DND-41 (cell line): ENCODE measurements at regions not wholly inside any gene's neighbourhood (a gene's known extent, or its start where the extent isn't known, plus 50 kb on each side); places are given as distances from the start of the nearest gene placed in this dataset.

ENCODE experiments used
- ATAC-seq: fragments of 200-7000 bp; cut with Tn5 transposase; 3 replicates; pipeline ENCODE4 v1.9.1; 2021; ENCODE audit warnings: low read depth; ENCODE audit not compliant: insufficient read depth
- DNase-seq: peaks from one replicate; pipeline ENCODE4 v3.0.0-alpha.2; 2020
- H2AFZ ChIP-seq: 2 replicates; pipeline ENCODE4 v1.6.0; 2012; ENCODE audit warnings: low read depth, low read length
- H3K27ac ChIP-seq: 2 replicates; pipeline ENCODE4 v1.5.1; 2012; ENCODE audit warnings: low read length, inconsistent platforms
- H3K27me3 ChIP-seq: fragments of 200-600 bp; sonication (generic); 2 replicates; pipeline ENCODE4 v1.6.0; 2012; ENCODE audit warnings: low read length, mild to moderate bottlenecking, inconsistent platforms; ENCODE audit not compliant: insufficient read depth, poor library complexity
- H3K36me3 ChIP-seq: 2 replicates; pipeline ENCODE4 v1.5.1; 2012; ENCODE audit warnings: low read length, inconsistent platforms; ENCODE audit not compliant: insufficient read depth
- H3K4me1 ChIP-seq: 2 replicates; pipeline ENCODE4 v1.5.1; 2012; ENCODE audit warnings: mild to moderate bottlenecking, low read length; ENCODE audit not compliant: insufficient read depth
- H3K4me2 ChIP-seq: 2 replicates; pipeline ENCODE4 v1.6.0; 2012; ENCODE audit warnings: mild to moderate bottlenecking, moderate library complexity, low read length, inconsistent platforms; ENCODE audit not compliant: insufficient read depth
- H3K4me3 ChIP-seq, 2 experiments: fragments of 200-600 bp in 1 of 2; shearing (Covaris generic) in 1 of 2; 2 replicates each; pipeline ENCODE4 v1.5.1; 2012 to 2016; ENCODE audit warnings: inconsistent platforms in 2 of 2, low read length in 2 of 2, mild to moderate bottlenecking in 2 of 2, low read depth in 1 of 2, moderate library complexity in 1 of 2
- H3K79me2 ChIP-seq: 2 replicates; pipeline ENCODE4 v1.6.0; 2012; ENCODE audit warnings: low read length, inconsistent platforms; ENCODE audit not compliant: insufficient read depth
- H3K9ac ChIP-seq: 2 replicates; pipeline ENCODE4 v1.6.0; 2012; ENCODE audit warnings: low read depth, mild to moderate bottlenecking, inconsistent platforms, low read length, moderate library complexity
- H3K9me3 ChIP-seq: 2 replicates; pipeline ENCODE4 v1.5.1; 2012; ENCODE audit warnings: low read length, moderate library complexity, mild to moderate bottlenecking, inconsistent platforms; ENCODE audit not compliant: insufficient read depth, severe bottlenecking
- H4K20me1 ChIP-seq: 2 replicates; pipeline ENCODE4 v1.6.0; 2012; ENCODE audit warnings: low read length; ENCODE audit not compliant: insufficient read depth
- CTCF ChIP-seq: IDR thresholded peaks from 2 replicates; pipeline ENCODE4 v1.5.1; 2012; ENCODE audit warnings: borderline replicate concordance, low read length, moderate library complexity, mild to moderate bottlenecking; ENCODE audit not compliant: poor library complexity, severe bottlenecking; ENCODE audit errors: extremely low read depth
- EZH2 ChIP-seq: IDR thresholded peaks from 3 replicates; pipeline ENCODE4 v1.6.1; 2012; ENCODE audit warnings: borderline replicate concordance, low read depth, mild to moderate bottlenecking, moderate library complexity, low read length, inconsistent platforms; ENCODE audit not compliant: severe bottlenecking

- Histone ChIP-seq H3K9me3 (no peaks in the 10 kb centered on the region), H3K79me2 (no peaks in the 10 kb centered on the region), H2AFZ (no peak overlapping the region), H3K27ac (no peak overlapping the region), H3K4me3 (no peak overlapping the region), H3K4me1 (no peaks in the 10 kb centered on the region), H3K36me3 (no peaks in the 10 kb centered on the region), H3K27me3 (no peaks in the 10 kb centered on the region), H3K4me2 (no peak overlapping the region), H4K20me1 (no peaks in the 10 kb centered on the region), H3K9ac (no peak overlapping the region)
- ATAC-seq (no peak), DNase-seq (no peak)
- TF ChIP-seq CTCF (no peak), EZH2 (no peak)
Observed at GRCh38 chr5:77907786-77908185, 131.6 kb upstream of the TBCA start.

- no peak for DNase-seq
- H3K9ac ChIP-seq: no peak overlapping the region
- no peaks in the 10 kb centered on the region for H3K36me3 ChIP-seq
- H3K4me1 ChIP-seq: no peaks in the 10 kb centered on the region
- H4K20me1 ChIP-seq: no peaks in the 10 kb centered on the region
- no peak overlapping the region for H3K4me2 ChIP-seq
- no peak for ATAC-seq
- TF ChIP-seq CTCF (no peak), EZH2 (no peak)
- H2AFZ ChIP-seq: no peak overlapping the region
- no peak overlapping the region for H3K27ac ChIP-seq
- no peaks in the 10 kb centered on the region for H3K79me2 ChIP-seq
- H3K4me3 ChIP-seq: no peak overlapping the region
- H3K9me3 ChIP-seq: no peaks in the 10 kb centered on the region
- H3K27me3 ChIP-seq: no peaks in the 10 kb centered on the region
Observed at GRCh38 chr5:77906806-77907205, 130.7 kb upstream of the TBCA start.

GRCh38 chr5:77904362-77904761 is 128.2 kb upstream of the TBCA start:
- no peak for TF ChIP-seq CTCF
- TF ChIP-seq EZH2: no peak
- Histone ChIP-seq H3K9ac (no peak overlapping the region), H4K20me1 (no peaks in the 10 kb centered on the region), H3K9me3 (no peaks in the 10 kb centered on the region), H3K4me2 (no peak overlapping the region), H3K27ac (no peak overlapping the region), H3K27me3 (no peaks in the 10 kb centered on the region), H3K79me2 (no peaks in the 10 kb centered on the region), H2AFZ (no peak overlapping the region), H3K36me3 (no peaks in the 10 kb centered on the region), H3K4me3 (no peak overlapping the region), H3K4me1 (no peaks in the 10 kb centered on the region)
- ATAC-seq (no peak), DNase-seq (no peak)

GRCh38 chr5:77900691-77901090 is 124.6 kb upstream of the TBCA start:
- Histone ChIP-seq H3K4me1 (no peaks in the 10 kb centered on the region), H3K4me3 (no peak overlapping the region), H3K36me3 (no peaks in the 10 kb centered on the region), H3K27ac (no peak overlapping the region), H3K9ac (no peak overlapping the region), H4K20me1 (no peaks in the 10 kb centered on the region), H2AFZ (no peak overlapping the region), H3K27me3 (no peaks in the 10 kb centered on the region), H3K9me3 (no peaks in the 10 kb centered on the region), H3K79me2 (no peaks in the 10 kb centered on the region), H3K4me2 (no peak overlapping the region)
- TF ChIP-seq CTCF: no peak
- TF ChIP-seq EZH2: no peak
- DNase-seq (no peak), ATAC-seq (no peak)
